Activated T-cell treated with anti-CD3 and anti-CD28 coated beads, Interleukin-2, amount 50 U/mL, for 1 hour (primary cell): ENCODE measurements at regions not wholly inside any gene's neighbourhood (a gene's known extent, or its start where the extent isn't known, plus 50 kb on each side); places are given as distances from the start of the nearest gene placed in this dataset.

Source experiments
- DNase-seq: peaks from one replicate; pipeline ENCODE4 v3.0.0-alpha.2; 2020

- no peak for DNase-seq
These were observed 2280.7 kb downstream of the MAT2B start for GRCh38 chr5:165786073-165786472.

- no peak for DNase-seq
These were observed 2289.7 kb downstream of the MAT2B start for GRCh38 chr5:165795073-165795472.

GRCh38 chr5:165805756-165806155 lies 2300.3 kb downstream of the MAT2B start:
- DNase-seq: no peak

GRCh38 chr5:165808335-165808734 lies 2302.9 kb downstream of the MAT2B start:
- no peak for DNase-seq

GRCh38 chr5:165809914-165810313 lies 2304.5 kb downstream of the MAT2B start:
- DNase-seq: no peak

GRCh38 chr5:165829504-165829903 lies 2324.1 kb downstream of the MAT2B start:
- no peak for DNase-seq

- no peak for DNase-seq
These were observed 2329.5 kb downstream of the MAT2B start for GRCh38 chr5:165834891-165835290.

GRCh38 chr5:165836046-165836445 lies 2330.6 kb downstream of the MAT2B start:
- DNase-seq: no peak

GRCh38 chr5:165837286-165837685 lies 2331.9 kb downstream of the MAT2B start:
- DNase-seq: no peak

GRCh38 chr5:165844571-165844970 lies 2339.2 kb downstream of the MAT2B start:
- no peak for DNase-seq

- no peak for DNase-seq
These were observed 2352.7 kb downstream of the MAT2B start for GRCh38 chr5:165858118-165858517.

- no peak for DNase-seq
These were observed 2353.8 kb downstream of the MAT2B start for GRCh38 chr5:165859251-165859650.

- DNase-seq: no peak
These were observed 2357.8 kb downstream of the MAT2B start for GRCh38 chr5:165863239-165863638.

GRCh38 chr5:165871291-165871690 lies 2365.9 kb downstream of the MAT2B start:
- DNase-seq: no peak

- no peak for DNase-seq
These were observed 2369.4 kb downstream of the MAT2B start for GRCh38 chr5:165874851-165875250.

- no peak for DNase-seq
These were observed 2371.1 kb downstream of the MAT2B start for GRCh38 chr5:165876538-165876937.

GRCh38 chr5:165877475-165877874 lies 2372.1 kb downstream of the MAT2B start:
- no peak for DNase-seq

GRCh38 chr5:165881259-165881658 lies 2375.8 kb downstream of the MAT2B start:
- DNase-seq: no peak

GRCh38 chr5:165882099-165882498 lies 2376.7 kb downstream of the MAT2B start:
- no peak for DNase-seq

GRCh38 chr5:165885623-165886350 lies 2380.4 kb downstream of the MAT2B start:
- DNase-seq: no peak

- DNase-seq: no peak
These were observed 2381.7 kb downstream of the MAT2B start for GRCh38 chr5:165887147-165887546.

GRCh38 chr5:165892383-165892782 lies 2387.0 kb downstream of the MAT2B start:
- no peak for DNase-seq

GRCh38 chr5:165894916-165895315 lies 2389.5 kb downstream of the MAT2B start:
- no peak for DNase-seq

GRCh38 chr5:165903835-165904234 lies 2387.6 kb upstream of the WWC1 start:
- DNase-seq: no peak

- no peak for DNase-seq
These were observed 2384.6 kb upstream of the WWC1 start for GRCh38 chr5:165906871-165907270.
